Esophagus muscularis mucosa (tissue), 4 donors: ENCODE measurements at regions not wholly inside any gene's neighbourhood (a gene's known extent, or its start where the extent isn't known, plus 50 kb on each side); places are given as distances from the start of the nearest gene placed in this dataset.
A peak's percentile ranks its signal among the peaks of the same experiment; 100 is the strongest.

ENCODE experiments used
- DNase-seq: peaks from one replicate; pipeline ENCODE4 v3.0.0-alpha.2; 2017; ENCODE audit errors: extremely low spot score
- H3K27ac ChIP-seq, 4 donors: fragments of 200-600 bp; sonication (generic); replicated peaks in 1 of 4; 1 replicate in 3 of 4; 2 replicates in 1 of 4; pipeline ENCODE4 v1.5.1; 2016 to 2019; ENCODE audit warnings: mild to moderate bottlenecking in 1 of 4
- H3K27me3 ChIP-seq, 4 donors: fragments of 200-600 bp; sonication (generic); one replicate each; pipeline versions ENCODE4 v1.5.1 to v1.6.0; 2016 to 2019
- H3K36me3 ChIP-seq, 4 donors: fragments of 200-600 bp; sonication (generic); one replicate each; pipeline ENCODE4 v1.5.1; 2016 to 2019
- H3K4me1 ChIP-seq, 4 donors: fragments of 200-600 bp; sonication (generic); one replicate each; pipeline ENCODE4 v1.5.1; 2016 to 2019
- H3K4me3 ChIP-seq, 4 donors: fragments of 200-600 bp; sonication (generic); 1 replicate in 2 of 4; 2 replicates in 2 of 4; pipeline ENCODE4 v1.5.1; 2016 to 2019; ENCODE audit warnings: mild to moderate bottlenecking in 4 of 4, moderate library complexity in 1 of 4
- H3K9me3 ChIP-seq, 4 donors: fragments of 200-600 bp; sonication (generic); 1 replicate in 3 of 4; 2 replicates in 1 of 4; pipeline ENCODE4 v1.5.1; 2016 to 2019
- EP300 ChIP-seq: sonication (generic); formaldehyde crosslinking; IDR thresholded peaks from one replicate; pipeline ENCODE4 v1.6.1; 2017; ENCODE audit warnings: antibody characterized with exemption
- POLR2A ChIP-seq: fragments of 450-650 bp; IDR thresholded peaks from one replicate; pipeline ENCODE4 v1.6.1; 2017; ENCODE audit warnings: antibody characterized with exemption, moderate library complexity, mild to moderate bottlenecking, low read depth
- POLR2AphosphoS5 ChIP-seq, 2 donors: sonication (generic); formaldehyde crosslinking; IDR thresholded peaks; one replicate each; pipeline ENCODE4 v1.6.1; 2017; ENCODE audit warnings: antibody characterized with exemption in 2 of 2
- WGBS: methylation state at CpG from one replicate; pipeline ENCODE4 v1.1.5; 2018; 5-methylcytosine and 5-hydroxymethylcytosine counted together
- intact Hi-C: fragments of 100-400 bp; cut with DNase I; formaldehyde crosslinking; loops from one replicate; pipeline ENCODE4 v1.15.1; 2023
- TF ChIP-seq, protein P1 (sequence below), 3 experiments: fragments of 200-600 bp in 2 of 3; fragments of 450-650 bp in 1 of 3; sonication (generic) in 2 of 3; IDR thresholded peaks; one replicate each; pipeline ENCODE4 v1.5.1; 2017 to 2019; ENCODE audit warnings: antibody characterized with exemption in 3 of 3, mild to moderate bottlenecking in 2 of 3, moderate library complexity in 1 of 3

DNA sequence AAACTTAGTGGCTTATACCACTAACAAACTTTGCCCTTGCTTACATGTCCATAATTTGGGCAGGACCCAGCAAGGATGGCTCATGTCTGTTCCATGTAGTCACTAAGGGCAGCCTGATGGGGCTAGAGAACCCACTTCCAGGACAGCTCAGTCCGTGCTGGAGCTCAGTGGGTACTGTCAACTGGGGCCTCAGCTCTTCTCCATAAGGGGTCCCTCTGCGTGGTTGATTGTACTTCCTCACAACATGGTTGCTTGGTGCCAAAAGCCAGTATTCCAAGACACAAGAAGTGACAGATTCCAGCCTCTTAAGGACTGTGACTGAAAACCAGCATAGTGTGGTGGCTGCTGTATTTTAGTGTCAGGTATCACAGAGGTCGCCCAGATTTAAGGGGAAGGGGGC lies 675.2 kb downstream of the TBC1D22A start:
- TF ChIP-seq EP300 (no peak), POLR2A (no peak), POLR2AphosphoS5 (IDR thresholded peaks at IDR 0.05) (no peak)
- TF ChIP-seq, protein P1, sequence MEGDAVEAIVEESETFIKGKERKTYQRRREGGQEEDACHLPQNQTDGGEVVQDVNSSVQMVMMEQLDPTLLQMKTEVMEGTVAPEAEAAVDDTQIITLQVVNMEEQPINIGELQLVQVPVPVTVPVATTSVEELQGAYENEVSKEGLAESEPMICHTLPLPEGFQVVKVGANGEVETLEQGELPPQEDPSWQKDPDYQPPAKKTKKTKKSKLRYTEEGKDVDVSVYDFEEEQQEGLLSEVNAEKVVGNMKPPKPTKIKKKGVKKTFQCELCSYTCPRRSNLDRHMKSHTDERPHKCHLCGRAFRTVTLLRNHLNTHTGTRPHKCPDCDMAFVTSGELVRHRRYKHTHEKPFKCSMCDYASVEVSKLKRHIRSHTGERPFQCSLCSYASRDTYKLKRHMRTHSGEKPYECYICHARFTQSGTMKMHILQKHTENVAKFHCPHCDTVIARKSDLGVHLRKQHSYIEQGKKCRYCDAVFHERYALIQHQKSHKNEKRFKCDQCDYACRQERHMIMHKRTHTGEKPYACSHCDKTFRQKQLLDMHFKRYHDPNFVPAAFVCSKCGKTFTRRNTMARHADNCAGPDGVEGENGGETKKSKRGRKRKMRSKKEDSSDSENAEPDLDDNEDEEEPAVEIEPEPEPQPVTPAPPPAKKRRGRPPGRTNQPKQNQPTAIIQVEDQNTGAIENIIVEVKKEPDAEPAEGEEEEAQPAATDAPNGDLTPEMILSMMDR (IDR thresholded peaks at IDR 0.05), result no peak
- Histone ChIP-seq H3K9me3 (peaks cover 0 to 41% (median 6%) of the 10 kb centered on the region in 4 donors), H3K4me1 (no peaks in the 10 kb centered on the region), H3K36me3 (no peaks in the 10 kb centered on the region), H3K27ac (no peak overlapping the region), H3K27me3 (peaks cover 0 to 15% (median 0%) of the 10 kb centered on the region in 4 donors), H3K4me3 (no peak overlapping the region)
- intact Hi-C loops, result no loop called here
- DNase-seq, result peak; percentile 64
- WGBS, result 39% methylated on average over 3 of the region's 3 CpGs

DNA sequence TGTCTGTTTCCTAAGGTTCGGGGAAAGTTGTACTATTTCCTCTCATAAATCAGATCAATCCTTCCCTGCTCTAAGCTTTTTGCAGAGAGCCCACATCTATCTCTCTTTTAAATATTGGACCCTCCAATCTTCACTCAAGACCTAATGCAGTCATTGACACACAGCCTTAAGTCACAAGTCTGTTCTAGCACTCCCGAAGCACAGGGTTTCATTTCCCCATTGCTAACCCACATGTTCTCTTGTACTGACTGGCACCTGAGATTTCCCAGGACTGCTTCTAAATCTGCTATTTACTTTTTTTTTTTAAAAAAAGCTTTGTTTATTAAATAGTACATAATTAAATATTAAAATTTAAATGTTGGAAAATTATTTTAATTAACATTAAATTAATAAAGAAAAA lies 674.7 kb downstream of the TBC1D22A start:
- Histone ChIP-seq H3K4me3 (no peak overlapping the region), H3K9me3 (peaks cover 0 to 35% (median 6%) of the 10 kb centered on the region in 4 donors), H3K36me3 (no peaks in the 10 kb centered on the region), H3K4me1 (no peaks in the 10 kb centered on the region), H3K27ac (no peak overlapping the region), H3K27me3 (peaks cover 0 to 15% (median 0%) of the 10 kb centered on the region in 4 donors)
- 85% methylated on average over 2 of the region's 2 CpGs for WGBS
- intact Hi-C loops, result no loop called here
- no peak for DNase-seq
- no peak for TF ChIP-seq EP300
- no peak for TF ChIP-seq POLR2A
- TF ChIP-seq, protein P1 (IDR thresholded peaks at IDR 0.05), result no peak
- no peak for TF ChIP-seq POLR2AphosphoS5 (IDR thresholded peaks at IDR 0.05)

DNA sequence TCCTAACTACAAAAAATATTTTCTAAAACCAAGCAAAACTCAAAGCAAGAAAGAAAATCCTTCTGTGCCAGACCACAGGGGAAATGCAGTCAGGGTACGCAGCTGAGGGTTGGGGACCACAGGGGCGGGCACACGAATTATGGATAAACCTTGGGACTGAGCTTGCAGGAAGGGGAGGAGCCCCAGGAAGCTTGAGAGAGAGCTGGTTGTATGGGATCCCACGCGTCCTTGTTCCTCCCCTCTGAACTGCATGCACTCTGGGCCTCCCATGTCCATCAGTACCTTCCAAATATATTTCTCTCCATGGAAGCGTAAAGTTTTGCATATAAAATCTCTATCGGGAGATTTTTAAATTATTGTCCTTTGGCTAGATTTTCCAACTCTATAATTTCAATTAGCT lies 673.4 kb downstream of the TBC1D22A start:
- TF ChIP-seq POLR2AphosphoS5 (IDR thresholded peaks at IDR 0.05), result no peak
- no peaks in the 10 kb centered on the region for H3K36me3 ChIP-seq
- peaks cover 0 to 15% (median 0%) of the 10 kb centered on the region in 4 donors for H3K27me3 ChIP-seq
- intact Hi-C loops, result no loop called here
- no peak overlapping the region for H3K4me3 ChIP-seq
- WGBS, result 85% methylated on average over 7 of the region's 7 CpGs
- peak; percentile 50 for DNase-seq
- peaks cover 0 to 34% (median 6%) of the 10 kb centered on the region in 4 donors for H3K9me3 ChIP-seq
- H3K27ac ChIP-seq, result no peak overlapping the region
- no peaks in the 10 kb centered on the region for H3K4me1 ChIP-seq

DNA sequence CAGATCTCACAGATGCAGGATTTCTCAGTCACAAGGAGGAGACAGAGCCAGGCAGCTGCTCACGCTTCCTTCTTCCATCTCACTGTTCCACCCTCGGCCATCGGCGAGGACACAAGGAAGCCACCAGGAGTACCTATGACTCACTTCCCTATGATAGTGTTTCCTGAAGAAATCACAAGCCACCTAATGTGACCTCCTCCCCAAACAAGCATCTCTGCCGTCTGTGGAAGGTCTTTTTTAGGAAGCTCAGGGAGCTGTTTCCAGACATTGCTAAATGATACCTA lies 672.7 kb downstream of the TBC1D22A start:
- H3K27ac ChIP-seq, result no peak overlapping the region
- H3K4me1 ChIP-seq, result no peaks in the 10 kb centered on the region
- H3K9me3 ChIP-seq, result peaks cover 0 to 40% (median 6%) of the 10 kb centered on the region in 4 donors
- no peaks in the 10 kb centered on the region for H3K36me3 ChIP-seq
- no peak for DNase-seq
- no peak overlapping the region for H3K4me3 ChIP-seq
- intact Hi-C loops, result no loop called here
- TF ChIP-seq, protein P1 (IDR thresholded peaks at IDR 0.05), result no peak
- TF ChIP-seq POLR2AphosphoS5 (IDR thresholded peaks at IDR 0.05) (no peak), EP300 (no peak)
- peaks cover 0 to 15% (median 0%) of the 10 kb centered on the region in 4 donors for H3K27me3 ChIP-seq
- 58% methylated on average over 5 of the region's 5 CpGs for WGBS

DNA sequence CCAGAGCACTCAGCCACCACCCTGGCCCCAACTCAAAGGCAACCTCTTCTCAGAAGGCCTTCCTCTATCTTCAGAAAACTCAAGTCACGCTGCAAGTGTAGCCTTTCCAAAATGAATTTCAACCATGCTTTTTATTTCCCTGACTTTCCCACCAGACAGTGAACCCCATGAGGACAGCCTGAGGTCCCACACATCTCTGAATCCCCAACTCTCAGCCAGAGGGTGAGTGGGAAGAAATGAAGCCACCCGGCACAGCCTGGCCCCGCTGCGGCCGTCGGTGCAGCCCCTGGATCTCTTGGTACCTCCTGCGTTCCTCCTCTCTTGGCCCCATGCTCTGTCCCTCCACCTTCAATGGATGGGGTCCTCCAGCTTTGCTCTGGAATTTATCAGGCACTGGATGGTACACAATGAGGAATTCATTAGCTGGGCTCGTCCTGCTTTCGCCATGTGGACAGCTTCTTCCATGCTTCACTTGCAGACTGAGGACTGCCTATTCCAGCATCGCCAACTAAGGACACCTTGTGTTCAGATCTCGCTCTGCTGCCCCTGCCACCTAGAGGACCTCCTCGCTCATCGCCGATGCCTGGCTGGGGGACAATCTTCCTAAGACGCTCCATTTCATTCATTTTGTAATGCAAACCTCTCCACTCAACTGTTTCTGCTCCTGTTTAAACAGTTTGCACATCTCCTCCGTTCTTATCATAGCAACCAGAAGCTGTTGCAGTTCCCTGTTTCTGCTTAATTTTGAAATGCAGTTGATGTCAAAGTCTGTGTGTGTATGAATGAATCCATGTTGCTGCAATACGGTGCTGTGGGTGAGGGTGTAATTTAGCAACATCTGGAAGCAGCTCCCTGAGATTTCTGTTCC lies 672.1 kb downstream of the TBC1D22A start:
- Histone ChIP-seq H3K9me3 (peaks cover 0 to 45% (median 8%) of the 10 kb centered on the region in 4 donors), H3K36me3 (no peaks in the 10 kb centered on the region), H3K27me3 (peaks cover 0 to 10% (median 0%) of the 10 kb centered on the region in 4 donors), H3K4me1 (no peaks in the 10 kb centered on the region), H3K27ac (no peak overlapping the region), H3K4me3 (no peak overlapping the region)
- 87% methylated on average over 17 of the region's 17 CpGs for WGBS
- TF ChIP-seq, protein P1 (IDR thresholded peaks at IDR 0.05), result no peak
- TF ChIP-seq POLR2AphosphoS5 (IDR thresholded peaks at IDR 0.05), result no peak
- no peak for TF ChIP-seq POLR2A
- no peak for TF ChIP-seq EP300
- peak; percentile 89 for DNase-seq
- intact Hi-C loops, result no loop called here
